Parathyroid adenoma (tissue), 2 donors: ENCODE measurements at regions not wholly inside any gene's neighbourhood (a gene's known extent, or its start where the extent isn't known, plus 50 kb on each side); places are given as distances from the start of the nearest gene placed in this dataset.

Source experiments
- H2AFZ ChIP-seq: fragments of 300-600 bp; sonication (generic); one replicate; pipeline ENCODE4 v1.7.0; 2017; ENCODE audit warnings: antibody characterized with exemption, mild to moderate bottlenecking
- H3K27ac ChIP-seq: fragments of 300-600 bp; sonication (generic); one replicate; pipeline ENCODE4 v1.7.0; 2017
- H3K27me3 ChIP-seq: fragments of 300-600 bp; sonication (generic); one replicate; pipeline ENCODE4 v1.7.0; 2017; ENCODE audit warnings: low read length; ENCODE audit not compliant: control insufficient read depth, insufficient read depth
- H3K36me3 ChIP-seq: fragments of 300-600 bp; sonication (generic); one replicate; pipeline ENCODE4 v1.7.0; 2017; ENCODE audit warnings: low read length; ENCODE audit not compliant: control insufficient read depth, insufficient read depth
- H3K4me1 ChIP-seq: fragments of 300-600 bp; sonication (generic); one replicate; pipeline ENCODE4 v1.7.0; 2017; ENCODE audit warnings: control low read depth
- H3K4me2 ChIP-seq: fragments of 300-600 bp; sonication (generic); one replicate; pipeline ENCODE4 v1.7.0; 2017; ENCODE audit warnings: low read length
- H3K4me3 ChIP-seq: fragments of 300-600 bp; sonication (generic); one replicate; pipeline ENCODE4 v1.7.0; 2017; ENCODE audit warnings: low read depth, low read length
- H3K79me2 ChIP-seq: fragments of 300-600 bp; sonication (generic); one replicate; pipeline ENCODE4 v1.7.0; 2017; ENCODE audit warnings: control low read depth
- H3K9ac ChIP-seq: fragments of 300-600 bp; sonication (generic); one replicate; pipeline ENCODE4 v1.7.0; 2017; ENCODE audit warnings: mild to moderate bottlenecking
- H3K9me3 ChIP-seq: fragments of 300-600 bp; sonication (generic); one replicate; pipeline ENCODE4 v1.7.0; 2017; ENCODE audit warnings: low read length; ENCODE audit not compliant: control insufficient read depth
- TF ChIP-seq, protein P1 (sequence below): fragments of 300-600 bp; sonication (generic); IDR thresholded peaks from one replicate; pipeline ENCODE4 v1.7.0; 2017; ENCODE audit warnings: antibody characterized with exemption, mild to moderate bottlenecking
- donor health status: primary hyperparathyroidism.

DNA sequence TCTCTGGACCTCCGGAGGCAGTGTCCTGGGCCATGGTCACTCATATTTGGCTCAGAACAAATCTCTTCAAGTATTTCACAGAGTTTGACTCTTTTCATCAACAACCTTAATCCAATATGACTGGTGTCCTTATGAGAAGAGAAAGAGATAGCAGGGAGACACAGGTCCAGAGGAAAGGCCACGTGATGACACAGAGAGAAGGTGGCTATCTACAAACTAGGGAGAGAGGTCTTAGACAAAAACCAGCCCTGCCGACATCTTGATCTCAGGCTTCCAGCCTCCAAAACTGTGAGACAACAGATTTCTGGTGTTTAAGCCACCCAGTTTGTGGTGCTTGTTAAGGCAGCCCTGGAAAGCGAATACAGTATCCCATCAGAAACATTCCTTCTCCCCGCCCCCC, 237.1 kb upstream of the PROK2 start:
- H3K4me3 ChIP-seq, result no peak overlapping the region
- H3K36me3 ChIP-seq, result no peaks in the 10 kb centered on the region
- no peak overlapping the region for H3K4me2 ChIP-seq
- H3K27me3 ChIP-seq, result no peaks in the 10 kb centered on the region
- no peaks in the 10 kb centered on the region for H3K4me1 ChIP-seq
- TF ChIP-seq, protein P1, sequence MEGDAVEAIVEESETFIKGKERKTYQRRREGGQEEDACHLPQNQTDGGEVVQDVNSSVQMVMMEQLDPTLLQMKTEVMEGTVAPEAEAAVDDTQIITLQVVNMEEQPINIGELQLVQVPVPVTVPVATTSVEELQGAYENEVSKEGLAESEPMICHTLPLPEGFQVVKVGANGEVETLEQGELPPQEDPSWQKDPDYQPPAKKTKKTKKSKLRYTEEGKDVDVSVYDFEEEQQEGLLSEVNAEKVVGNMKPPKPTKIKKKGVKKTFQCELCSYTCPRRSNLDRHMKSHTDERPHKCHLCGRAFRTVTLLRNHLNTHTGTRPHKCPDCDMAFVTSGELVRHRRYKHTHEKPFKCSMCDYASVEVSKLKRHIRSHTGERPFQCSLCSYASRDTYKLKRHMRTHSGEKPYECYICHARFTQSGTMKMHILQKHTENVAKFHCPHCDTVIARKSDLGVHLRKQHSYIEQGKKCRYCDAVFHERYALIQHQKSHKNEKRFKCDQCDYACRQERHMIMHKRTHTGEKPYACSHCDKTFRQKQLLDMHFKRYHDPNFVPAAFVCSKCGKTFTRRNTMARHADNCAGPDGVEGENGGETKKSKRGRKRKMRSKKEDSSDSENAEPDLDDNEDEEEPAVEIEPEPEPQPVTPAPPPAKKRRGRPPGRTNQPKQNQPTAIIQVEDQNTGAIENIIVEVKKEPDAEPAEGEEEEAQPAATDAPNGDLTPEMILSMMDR, result no peak
- H3K9ac ChIP-seq, result no peak overlapping the region
- H2AFZ ChIP-seq, result no peak overlapping the region
- no peaks in the 10 kb centered on the region for H3K79me2 ChIP-seq
- no peak overlapping the region for H3K27ac ChIP-seq
- no peaks in the 10 kb centered on the region for H3K9me3 ChIP-seq

- Histone ChIP-seq H3K9me3 (no peaks in the 10 kb centered on the region), H3K27ac (no peak overlapping the region), H2AFZ (no peak overlapping the region), H3K4me1 (no peaks in the 10 kb centered on the region), H3K79me2 (no peaks in the 10 kb centered on the region), H3K9ac (no peak overlapping the region), H3K27me3 (no peaks in the 10 kb centered on the region), H3K36me3 (no peaks in the 10 kb centered on the region), H3K4me3 (no peak overlapping the region), H3K4me2 (no peak overlapping the region)
- TF ChIP-seq, protein P1, result no peak
These were observed 236.6 kb upstream of the PROK2 start for GRCh38 chr3:72021531-72021930.

DNA sequence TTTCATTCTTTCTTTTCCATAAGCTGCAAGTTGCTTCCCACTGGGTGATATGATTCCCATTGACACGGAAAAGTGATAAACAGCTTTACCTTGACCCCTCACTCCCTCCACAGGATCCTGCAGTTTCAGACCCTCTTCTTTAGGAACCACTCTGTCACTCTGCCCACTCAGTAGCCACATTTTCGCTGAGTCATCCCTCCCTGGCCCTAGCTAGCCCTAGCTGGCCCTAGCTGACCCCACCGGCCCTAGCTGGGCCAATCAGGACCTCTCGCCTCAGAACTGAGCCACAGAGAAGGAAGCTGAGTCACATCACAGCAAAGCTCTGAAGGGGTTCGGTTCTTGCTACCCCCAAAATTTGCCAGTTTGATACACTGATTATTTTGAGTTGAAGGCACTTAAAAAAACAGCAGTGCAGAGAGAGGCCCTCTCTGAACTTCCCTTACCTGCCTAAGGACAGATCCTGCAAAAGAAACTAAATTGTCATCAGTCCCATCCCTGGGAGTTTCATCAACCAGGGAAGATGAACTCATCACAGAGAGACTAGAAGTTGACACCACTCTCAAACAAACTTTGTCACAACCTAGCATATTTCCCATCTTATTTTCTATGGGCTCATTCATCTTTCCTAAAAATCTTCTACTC, 233.5 kb upstream of the PROK2 start:
- H3K27me3 ChIP-seq, result no peaks in the 10 kb centered on the region
- no peak overlapping the region for H3K4me2 ChIP-seq
- H3K9me3 ChIP-seq, result no peaks in the 10 kb centered on the region
- H3K36me3 ChIP-seq, result no peaks in the 10 kb centered on the region
- no peak overlapping the region for H3K9ac ChIP-seq
- H3K27ac ChIP-seq, result no peak overlapping the region
- no peak overlapping the region for H3K4me3 ChIP-seq
- H2AFZ ChIP-seq, result no peak overlapping the region
- TF ChIP-seq, protein P1, result no peak
- H3K4me1 ChIP-seq, result no peaks in the 10 kb centered on the region
- no peaks in the 10 kb centered on the region for H3K79me2 ChIP-seq

- Histone ChIP-seq H3K27ac (no peak overlapping the region), H3K27me3 (no peaks in the 10 kb centered on the region), H3K79me2 (no peaks in the 10 kb centered on the region), H3K36me3 (no peaks in the 10 kb centered on the region), H3K9me3 (no peaks in the 10 kb centered on the region), H3K4me3 (no peak overlapping the region), H3K9ac (no peak overlapping the region), H3K4me1 (no peaks in the 10 kb centered on the region), H3K4me2 (no peak overlapping the region), H2AFZ (no peak overlapping the region)
- TF ChIP-seq, protein P1, result no peak
These were observed 233.0 kb upstream of the PROK2 start for GRCh38 chr3:72017935-72018334.

DNA sequence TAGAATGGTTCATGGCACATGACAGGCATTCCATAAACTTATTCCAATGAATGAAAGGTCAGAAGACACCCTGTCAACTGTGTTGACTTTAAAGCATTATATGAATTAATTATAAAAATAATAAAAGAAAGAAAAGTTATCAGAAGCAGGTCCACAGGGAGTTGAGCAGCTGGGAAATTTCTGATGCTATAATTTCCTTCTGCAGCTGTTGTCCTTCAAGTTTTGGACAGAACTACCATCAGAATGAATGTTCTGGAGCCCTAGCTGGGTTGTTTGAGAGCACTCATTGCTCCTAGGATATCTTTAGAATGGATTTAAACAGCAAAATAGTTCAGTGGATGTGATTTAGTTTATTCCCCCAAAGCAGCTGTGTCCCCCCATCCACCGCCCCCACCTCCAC, 232.4 kb upstream of the PROK2 start:
- Histone ChIP-seq H3K4me1 (no peaks in the 10 kb centered on the region), H3K9ac (no peak overlapping the region), H3K4me3 (no peak overlapping the region), H3K4me2 (no peak overlapping the region), H3K9me3 (no peaks in the 10 kb centered on the region), H3K27ac (no peak overlapping the region), H3K79me2 (no peaks in the 10 kb centered on the region), H3K27me3 (no peaks in the 10 kb centered on the region), H3K36me3 (no peaks in the 10 kb centered on the region), H2AFZ (no peak overlapping the region)
- TF ChIP-seq, protein P1, result no peak
